PC-3 (cell line): ENCODE measurements at regions not wholly inside any gene's neighbourhood (a gene's known extent, or its start where the extent isn't known, plus 50 kb on each side); places are given as distances from the start of the nearest gene placed in this dataset.

Experiments used
- ATAC-seq: fragments of 200-7000 bp; cut with Tn5 transposase; 2 replicates; pipeline ENCODE4 v1.9.1; 2020; ENCODE audit warnings: mild to moderate bottlenecking, moderate library complexity
- BruUV-seq: library from RNA; stranded (reverse); fragments of 400-500 nt; replicated peaks from 2 replicates; lab custom pipeline; 2021; lab: Mats Ljungman, UMichigan
- CTCF ChIA-PET: fragments of 300-600 bp; sonication (Branson Sonifier 250); formaldehyde crosslinking; loops from one replicate; lab custom pipeline; 2022; ENCODE audit warnings: antibody characterized with exemption; lab: Charles Lee
- POLR2A ChIA-PET: fragments of 300-600 bp; sonication (Branson Sonifier 250); formaldehyde crosslinking; loops from one replicate; lab custom pipeline; 2022; ENCODE audit warnings: antibody characterized with exemption; ENCODE audit not compliant: unreplicated experiment; lab: Charles Lee
- DNase-seq: peaks from one replicate; pipeline ENCODE4 v3.0.0-alpha.2; 2015
- H2AFZ ChIP-seq: fragments of 300-600 bp; sonication (generic); 2 replicates; pipeline ENCODE4 v1.6.0; 2016; ENCODE audit warnings: antibody characterized with exemption, low read length
- H3F3A ChIP-seq: fragments of 300-600 bp; sonication (generic); one replicate; pipeline ENCODE4 v1.6.0; 2017; ENCODE audit warnings: antibody characterized with exemption, low read length, control low read depth, mild to moderate bottlenecking; ENCODE audit not compliant: unreplicated experiment
- H3K27ac ChIP-seq: fragments of 300-600 bp; sonication (generic); 2 replicates; pipeline ENCODE4 v1.5.1; 2016; ENCODE audit warnings: mild to moderate bottlenecking, low read length
- H3K27me3 ChIP-seq: fragments of 300-600 bp; sonication (generic); 2 replicates; pipeline ENCODE4 v1.6.1; 2016; ENCODE audit warnings: low read length, mixed read lengths
- H3K36me3 ChIP-seq: fragments of 300-600 bp; sonication (generic); 2 replicates; pipeline ENCODE4 v1.6.1; 2016; ENCODE audit warnings: low read depth, mixed run types, low read length, mixed read lengths
- H3K4me1 ChIP-seq: fragments of 300-600 bp; sonication (generic); 2 replicates; pipeline ENCODE4 v1.5.1; 2016; ENCODE audit warnings: low read length; ENCODE audit not compliant: insufficient read depth
- H3K4me2 ChIP-seq: fragments of 300-600 bp; sonication (generic); 2 replicates; pipeline ENCODE4 v1.6.0; 2016; ENCODE audit warnings: low read length
- H3K4me3 ChIP-seq: fragments of 300-600 bp; sonication (generic); 2 replicates; pipeline ENCODE4 v1.5.1; 2016; ENCODE audit warnings: mild to moderate bottlenecking, low read length, mixed read lengths
- H3K79me2 ChIP-seq: fragments of 300-600 bp; sonication (generic); 2 replicates; pipeline ENCODE4 v1.6.1; 2017; ENCODE audit warnings: low read length, mixed read lengths
- H3K9ac ChIP-seq: fragments of 300-600 bp; sonication (generic); 2 replicates; pipeline ENCODE4 v1.6.0; 2016; ENCODE audit warnings: mild to moderate bottlenecking, low read length
- H3K9me2 ChIP-seq: fragments of 300-600 bp; sonication (generic); replicated peaks from 2 replicates; pipeline ENCODE4 v1.6.1; 2016; ENCODE audit warnings: mixed run types, low read length, mixed read lengths
- H3K9me3 ChIP-seq: fragments of 300-600 bp; sonication (generic); 2 replicates; pipeline ENCODE4 v1.6.1; 2016; ENCODE audit warnings: low read length, mixed read lengths
- H4K20me1 ChIP-seq: fragments of 300-600 bp; sonication (generic); 2 replicates; pipeline ENCODE4 v1.6.1; 2016; ENCODE audit warnings: low read length, mixed read lengths
- CTCF ChIP-seq: fragments of 300-600 bp; sonication (generic); conservative IDR thresholded peaks from 2 replicates; pipeline ENCODE4 v1.5.1; 2017; ENCODE audit warnings: antibody characterized with exemption, low read depth, mild to moderate bottlenecking, low read length
- EZH2 ChIP-seq: fragments of 300-600 bp; sonication (generic); IDR thresholded peaks from one replicate; pipeline ENCODE4 v1.6.1; 2017; ENCODE audit warnings: antibody characterized with exemption, mild to moderate bottlenecking, low read length; ENCODE audit not compliant: unreplicated experiment
- EZH2phosphoT487 ChIP-seq: fragments of 300-600 bp; sonication (generic); IDR thresholded peaks from 2 replicates; pipeline ENCODE4 v1.6.1; 2018; ENCODE audit warnings: mild to moderate bottlenecking, antibody characterized with exemption, low read length, borderline replicate concordance
- intact Hi-C: fragments of 100-400 bp; cut with micrococcal nuclease; formaldehyde crosslinking; loops from 2 replicates; pipeline ENCODE4 v1.9.0; 2023

- H3K4me1 ChIP-seq, result no peaks in the 10 kb centered on the region
- POLR2A ChIA-PET, result no interaction called here
- H3K79me2 ChIP-seq, result no peaks in the 10 kb centered on the region
- TF ChIP-seq EZH2 (no peak), CTCF (no peak), EZH2phosphoT487 (no peak)
- H3K4me3 ChIP-seq, result no peak overlapping the region
- no peak overlapping the region for H3K9ac ChIP-seq
- no peaks in the 10 kb centered on the region for H3K36me3 ChIP-seq
- no peak overlapping the region for H3K27ac ChIP-seq
- H2AFZ ChIP-seq, result no peak overlapping the region
- no peaks in the 10 kb centered on the region for H3F3A ChIP-seq
- CTCF ChIA-PET, result no interaction called here
- no peaks in the 10 kb centered on the region for H3K9me3 ChIP-seq
- BruUV-seq, result no TSS peak
- DNase-seq (no peak), ATAC-seq (no peak)
- no peaks in the 10 kb centered on the region for H4K20me1 ChIP-seq
- H3K27me3 ChIP-seq, result no peaks in the 10 kb centered on the region
- peak overlapping the region; percentile 22; the same call in 1 of the 2 replicates for H3K4me2 ChIP-seq
- intact Hi-C loops, result no loop called here
- no peaks in the 10 kb centered on the region for H3K9me2 ChIP-seq
Observed at GRCh38 chr1:189350983-189351616, 1126.6 kb downstream of the BRINP3 start.

- no TSS peak for BruUV-seq
- no peak for ATAC-seq
- TF ChIP-seq EZH2phosphoT487, result no peak
- TF ChIP-seq CTCF, result no peak
- TF ChIP-seq EZH2, result no peak
- ChIA-PET CTCF (no interaction called here), POLR2A (no interaction called here)
- DNase-seq, result no peak
- no peak overlapping the region for H2AFZ ChIP-seq
- H3K4me2 ChIP-seq, result no peak overlapping the region
- H3K9me2 ChIP-seq, result no peaks in the 10 kb centered on the region
- H3F3A ChIP-seq, result no peaks in the 10 kb centered on the region
- H4K20me1 ChIP-seq, result no peaks in the 10 kb centered on the region
- no peaks in the 10 kb centered on the region for H3K4me1 ChIP-seq
- H3K27me3 ChIP-seq, result no peaks in the 10 kb centered on the region
- intact Hi-C loops, result no loop called here
- H3K9ac ChIP-seq, result no peak overlapping the region
- H3K36me3 ChIP-seq, result no peaks in the 10 kb centered on the region
- H3K9me3 ChIP-seq, result no peaks in the 10 kb centered on the region
- no peak overlapping the region for H3K27ac ChIP-seq
- H3K79me2 ChIP-seq, result no peaks in the 10 kb centered on the region
- no peak overlapping the region for H3K4me3 ChIP-seq
Observed at GRCh38 chr1:189351960-189352359, 1125.7 kb downstream of the BRINP3 start.

GRCh38 chr1:189356206-189356605, 1121.5 kb downstream of the BRINP3 start:
- H4K20me1 ChIP-seq, result no peaks in the 10 kb centered on the region
- ChIA-PET CTCF (no interaction called here), POLR2A (no interaction called here)
- ATAC-seq (no peak), DNase-seq (no peak)
- H3K4me3 ChIP-seq, result no peak overlapping the region
- H3K27me3 ChIP-seq, result no peaks in the 10 kb centered on the region
- intact Hi-C loops, result no loop called here
- BruUV-seq, result no TSS peak
- H3K9me2 ChIP-seq, result no peaks in the 10 kb centered on the region
- no peaks in the 10 kb centered on the region for H3K79me2 ChIP-seq
- H3K9me3 ChIP-seq, result no peaks in the 10 kb centered on the region
- no peaks in the 10 kb centered on the region for H3K4me1 ChIP-seq
- no peak overlapping the region for H3K4me2 ChIP-seq
- TF ChIP-seq EZH2phosphoT487 (no peak), CTCF (no peak), EZH2 (no peak)
- no peak overlapping the region for H3K9ac ChIP-seq
- no peaks in the 10 kb centered on the region for H3K36me3 ChIP-seq
- no peak overlapping the region for H2AFZ ChIP-seq
- H3F3A ChIP-seq, result no peaks in the 10 kb centered on the region
- H3K27ac ChIP-seq, result no peak overlapping the region
